ENCODE measurements at regions not wholly inside any gene's neighbourhood (a gene's known extent, or its start where the extent isn't known, plus 50 kb on each side); places are given as distances from the start of the nearest gene placed in this dataset.

- no peak for ATAC-seq
- TF ChIP-seq SIN3A (IDR thresholded peaks at IDR 0.05; ENCODE audit: borderline replicate concordance, insufficient read depth, low read depth, low read length) (no peak), CTCF (IDR thresholded peaks at IDR 0.05) (no peak), POLR2AphosphoS5 (IDR thresholded peaks at IDR 0.05; ENCODE audit: low read depth, low read length) (no peak), TCF7L2 (IDR thresholded peaks at IDR 0.05; ENCODE audit: low read depth, low read length) (no peak)
- Histone ChIP-seq H3K36me3 (ENCODE audit: control insufficient read depth, insufficient read depth, low read length) (no peaks in the 10 kb centered on the region), H3K27ac (ENCODE audit: low read length) (no peak overlapping the region), H3K9me3 (ENCODE audit: control insufficient read depth, insufficient read depth, low read depth, low read length) (no peaks in the 10 kb centered on the region), H3K27me3 (ENCODE audit: control insufficient read depth, insufficient read depth, low read length) (no peaks in the 10 kb centered on the region), H3K4me1 (ENCODE audit: control insufficient read depth, insufficient read depth, low read length) (no peaks in the 10 kb centered on the region), H3K4me3 (ENCODE audit: low read depth in 2 of 2, low read length in 2 of 2) (no peak overlapping the region)
- intact Hi-C loops (cut with micrococcal nuclease; ENCODE audit: unreplicated experiment) (no loop called here), in situ Hi-C loops (cut with HindIII; ENCODE audit: low pct_unique_long_range_greater_than_20kb, low sequenced_read_pairs) (no loop called here)
- CTCF ChIA-PET, result no interaction called here
- no TSS peak for BruUV-seq (replicated peaks)
- POLR2A ChIA-PET, result no interaction called here
- no peak for DNase-seq (ENCODE audit: low read depth, low spot score)
Measured at GRCh38 chr6:144595266-144595665, 310.1 kb downstream of the UTRN start.

- no peak for DNase-seq (ENCODE audit: low read depth, low spot score)
- no peak for TF ChIP-seq CTCF (IDR thresholded peaks at IDR 0.05)
- no peak for TF ChIP-seq REST (IDR thresholded peaks at IDR 0.05; ENCODE audit: insufficient read depth in 1 of 2, low read depth in 2 of 2, low read length in 1 of 2)
- TF ChIP-seq POLR2AphosphoS5 (IDR thresholded peaks at IDR 0.05; ENCODE audit: low read depth, low read length), result no peak
- no peak for TF ChIP-seq TCF7L2 (IDR thresholded peaks at IDR 0.05; ENCODE audit: low read depth, low read length)
- TF ChIP-seq SIN3A (IDR thresholded peaks at IDR 0.05; ENCODE audit: borderline replicate concordance, insufficient read depth, low read depth, low read length), result no peak
- no peaks in the 10 kb centered on the region for H3K4me1 ChIP-seq (ENCODE audit: control insufficient read depth, insufficient read depth, low read length)
- no TSS peak for BruUV-seq (replicated peaks)
- H3K36me3 ChIP-seq (ENCODE audit: control insufficient read depth, insufficient read depth, low read length), result no peaks in the 10 kb centered on the region
- no peaks in the 10 kb centered on the region for H3K27me3 ChIP-seq (ENCODE audit: control insufficient read depth, insufficient read depth, low read length)
- no peaks in the 10 kb centered on the region for H3K9me3 ChIP-seq (ENCODE audit: control insufficient read depth, insufficient read depth, low read depth, low read length)
- H3K27ac ChIP-seq (ENCODE audit: low read length), result no peak overlapping the region
- POLR2A ChIA-PET, result no interaction called here
- CTCF ChIA-PET, result no interaction called here
- intact Hi-C loops (cut with micrococcal nuclease; ENCODE audit: unreplicated experiment), result no loop called here
- in situ Hi-C loops (cut with HindIII; ENCODE audit: low pct_unique_long_range_greater_than_20kb, low sequenced_read_pairs), result no loop called here
- H3K4me3 ChIP-seq (ENCODE audit: low read depth in 2 of 2, low read length in 2 of 2), result no peak overlapping the region
- no peak for ATAC-seq
Measured at GRCh38 chr6:144597511-144597910, 312.4 kb downstream of the UTRN start.
